HCT116 (cell line): ENCODE measurements at regions not wholly inside any gene's neighbourhood (a gene's known extent, or its start where the extent isn't known, plus 50 kb on each side); places are given as distances from the start of the nearest gene placed in this dataset.

ENCODE experiments used
- ATAC-seq: fragments of 200-7000 bp; cut with Tn5 transposase; 2 replicates; pipeline ENCODE4 v1.9.1; 2020; ENCODE audit warnings: mild to moderate bottlenecking, moderate library complexity
- BruUV-seq: library from RNA; stranded (reverse); fragments of 400-500 nt; replicated peaks from 2 replicates; lab custom pipeline; 2021; lab: Mats Ljungman, UMichigan
- CTCF ChIA-PET: fragments of 300-600 bp; sonication (Branson Sonifier 250); formaldehyde crosslinking; loops from one replicate; lab custom pipeline; 2021; ENCODE audit warnings: antibody characterized with exemption; lab: Charles Lee
- POLR2A ChIA-PET: fragments of 300-600, 350-600 bp; sonication (Branson Sonifier 250); formaldehyde crosslinking; loops from one replicate; lab custom pipeline; 2021; ENCODE audit warnings: antibody characterized with exemption; lab: Charles Lee
- RAD21 ChIA-PET, 2 experiments: fragments of 300-600 bp; sonication (Branson Sonifier 250); formaldehyde crosslinking; loops; one replicate each; lab custom pipeline; 2023; ENCODE audit warnings: low total read pairs in 2 of 2; ENCODE audit not compliant: uncharacterized antibody in 2 of 2, unreplicated experiment in 2 of 2, low non-redundant PET in 1 of 2; lab: Charles Lee
- DNase-seq: peaks from one replicate; pipeline ENCODE4 v3.0.0-alpha.2; 2010; ENCODE audit warnings: low read depth, low spot score
- H2AFZ ChIP-seq: fragments of 200-600 bp; shearing (Covaris generic), sonication (generic); 2 replicates; pipeline ENCODE4 v1.6.1; 2017; ENCODE audit warnings: low read depth, mixed run types, mixed read lengths, antibody characterized with exemption, low read length; ENCODE audit not compliant: poor library complexity, severe bottlenecking
- H3K27ac ChIP-seq: 2 replicates; pipeline ENCODE4 v1.5.1; 2012; ENCODE audit warnings: low read depth, low read length
- H3K27me3 ChIP-seq: fragments of 200-600 bp; sonication (generic); 2 replicates; pipeline ENCODE4 v1.6.1; 2016; ENCODE audit warnings: mixed run types, low read length, mixed read lengths; ENCODE audit not compliant: insufficient read depth
- H3K36me3 ChIP-seq, 2 experiments: fragments of 200-500 bp in 1 of 2; fragments of 200-600 bp in 1 of 2; sonication (Bioruptor generic) in 1 of 2; sonication (generic) in 1 of 2; 2 replicates each; pipeline versions ENCODE4 v1.5.1 to v1.6.1; 2014 to 2016; ENCODE audit warnings: low read length in 2 of 2, inconsistent platforms in 1 of 2, mixed read lengths in 1 of 2, mixed run types in 1 of 2; ENCODE audit not compliant: insufficient read depth in 2 of 2, control insufficient read depth in 1 of 2
- H3K4me1 ChIP-seq, 2 experiments: fragments of 200-600 bp in 1 of 2; sonication (generic) in 1 of 2; 2 replicates each; pipeline versions ENCODE4 v1.5.1 to v1.6.1; 2012 to 2017; ENCODE audit warnings: low read length in 2 of 2, inconsistent platforms in 1 of 2, mild to moderate bottlenecking in 1 of 2, mixed read lengths in 1 of 2, mixed run types in 1 of 2, moderate library complexity in 1 of 2; ENCODE audit not compliant: insufficient read depth in 2 of 2, control insufficient read depth in 1 of 2
- H3K4me2 ChIP-seq: fragments of 200-600 bp; sonication (generic); 2 replicates; pipeline ENCODE4 v1.6.1; 2017; ENCODE audit warnings: mixed run types, low read length, mixed read lengths
- H3K4me3 ChIP-seq, 2 experiments: fragments of 200-600 bp in 1 of 2; sonication (generic) in 1 of 2; replicated peaks in 1 of 2; 2 replicates each; pipeline ENCODE4 v1.5.1; 2011 to 2016; ENCODE audit warnings: low read length in 2 of 2, control low read depth in 1 of 2, low read depth in 1 of 2, mild to moderate bottlenecking in 1 of 2, mixed read lengths in 1 of 2, mixed run types in 1 of 2
- H3K79me2 ChIP-seq: fragments of 200-600 bp; sonication (generic); 2 replicates; pipeline ENCODE4 v1.6.1; 2017; ENCODE audit warnings: mild to moderate bottlenecking, mixed run types, low read length, moderate library complexity, mixed read lengths; ENCODE audit not compliant: insufficient read depth
- H3K9ac ChIP-seq: fragments of 200-600 bp; sonication (generic); 2 replicates; pipeline ENCODE4 v1.6.1; 2016; ENCODE audit warnings: low read length, mixed read lengths
- H3K9me2 ChIP-seq: fragments of 200-600 bp; sonication (generic), shearing (Covaris generic); 2 replicates; pipeline ENCODE4 v1.6.1; 2017; ENCODE audit warnings: mixed run types, mild to moderate bottlenecking, moderate library complexity; ENCODE audit not compliant: insufficient read depth
- H3K9me3 ChIP-seq, 2 experiments: fragments of 200-500 bp in 1 of 2; fragments of 200-600 bp in 1 of 2; sonication (Bioruptor generic) in 1 of 2; sonication (generic) in 1 of 2; 2 replicates each; pipeline ENCODE4 v1.6.1; 2014 to 2017; ENCODE audit warnings: low read length in 2 of 2, mixed read lengths in 2 of 2, inconsistent platforms in 1 of 2, low read depth in 1 of 2, mild to moderate bottlenecking in 1 of 2, mixed run types in 1 of 2, moderate library complexity in 1 of 2; ENCODE audit not compliant: control insufficient read depth in 1 of 2, insufficient read depth in 1 of 2
- H4K20me1 ChIP-seq: fragments of 200-600 bp; sonication (generic), shearing (Covaris generic); 2 replicates; pipeline ENCODE4 v1.6.1; 2017; ENCODE audit warnings: mixed run types, mild to moderate bottlenecking, moderate library complexity; ENCODE audit not compliant: insufficient read depth
- ATF3 ChIP-seq: IDR thresholded peaks from 2 replicates; pipeline ENCODE4 v1.6.1; 2012
- CBX3 ChIP-seq: IDR thresholded peaks from 2 replicates; pipeline ENCODE4 v1.6.1; 2012; ENCODE audit warnings: low read depth
- CTCF ChIP-seq, 3 experiments: fragments of 200-600 bp in 1 of 3; sonication (generic) in 1 of 3; IDR thresholded peaks in 2 of 3; conservative IDR thresholded peaks in 1 of 3; 2 replicates each; pipeline ENCODE4 v1.5.1; 2012 to 2017; ENCODE audit warnings: low read depth in 2 of 3, low read length in 2 of 3, antibody characterized with exemption in 1 of 3, borderline replicate concordance in 1 of 3, control low read depth in 1 of 3, mild to moderate bottlenecking in 1 of 3, mixed read lengths in 1 of 3, mixed run types in 1 of 3, moderate library complexity in 1 of 3; ENCODE audit not compliant: insufficient read depth in 1 of 3
- EGR1 ChIP-seq: IDR thresholded peaks from 2 replicates; pipeline ENCODE4 v1.6.1; 2012; ENCODE audit warnings: low read depth
- ELF1 ChIP-seq: IDR thresholded peaks from 2 replicates; pipeline ENCODE4 v1.6.1; 2012; ENCODE audit warnings: low read depth, borderline replicate concordance
- EZH2 ChIP-seq: fragments of 200-600 bp; sonication (generic); IDR thresholded peaks from 2 replicates; pipeline ENCODE4 v1.6.1; 2017; ENCODE audit warnings: antibody characterized with exemption, mixed run types
- FOSL1 ChIP-seq: IDR thresholded peaks from 2 replicates; pipeline ENCODE4 v1.6.1; 2012; ENCODE audit warnings: low read depth
- JUND ChIP-seq: IDR thresholded peaks from 2 replicates; pipeline ENCODE4 v1.6.1; 2012
- POLR2AphosphoS5 ChIP-seq: IDR thresholded peaks from 2 replicates; pipeline ENCODE4 v1.6.1; 2011; ENCODE audit warnings: mild to moderate bottlenecking, low read depth, low read length, moderate library complexity
- REST ChIP-seq: IDR thresholded peaks from 2 replicates; pipeline ENCODE4 v1.6.1; 2012; ENCODE audit warnings: low read depth
- SIN3A ChIP-seq: IDR thresholded peaks from 2 replicates; pipeline ENCODE4 v1.6.1; 2012; ENCODE audit warnings: low read depth
- SP1 ChIP-seq: IDR thresholded peaks from 2 replicates; pipeline ENCODE4 v1.6.1; 2012; ENCODE audit warnings: low read depth
- TCF7L2 ChIP-seq: IDR thresholded peaks from 2 replicates; pipeline ENCODE4 v1.7.0; 2011; ENCODE audit warnings: borderline replicate concordance, inconsistent platforms; ENCODE audit not compliant: insufficient read depth, insufficient read length; ENCODE audit errors: extremely low read depth
- ZBTB33 ChIP-seq: IDR thresholded peaks from 2 replicates; pipeline ENCODE4 v1.6.1; 2011; ENCODE audit warnings: mild to moderate bottlenecking, low read length, moderate library complexity; ENCODE audit not compliant: insufficient replicate concordance; ENCODE audit errors: extremely low read depth
- ZFX ChIP-seq: fragments of 450-650 bp; IDR thresholded peaks from 2 replicates; pipeline ENCODE4 v1.6.1; 2017
- intact Hi-C: fragments of 100-400 bp; cut with micrococcal nuclease; formaldehyde crosslinking; loops from 2 replicates; pipeline ENCODE4 v1.10.0; 2022

- no peak for TF ChIP-seq REST
- TF ChIP-seq TCF7L2: no peak
- TF ChIP-seq CTCF (IDR thresholded peaks at IDR 0.05 in 2 of 3, conservative IDR thresholded peaks at IDR 0.05 in 1 of 3; ENCODE audit: borderline replicate concordance in 1 of 3, insufficient read depth in 1 of 3, low read depth in 2 of 3, low read length in 2 of 3): no peak
- TF ChIP-seq, all 23 proteins: peak for 0
Measured at GRCh38 chr1:213623064-213623581, 364.6 kb upstream of the PROX1 start (continued).

- no peak overlapping the region for H3K4me2 ChIP-seq
- H3K27ac ChIP-seq: no peak overlapping the region
- H3K4me3 ChIP-seq: no peak overlapping the region
- ChIA-PET RAD21 (no interaction called here), POLR2A (no interaction called here), CTCF (no interaction called here)
- no TSS peak for BruUV-seq
- intact Hi-C loops: no loop called here
- no peak overlapping the region for H2AFZ ChIP-seq
- H3K27me3 ChIP-seq: no peaks in the 10 kb centered on the region
- no peaks in the 10 kb centered on the region for H3K9me3 ChIP-seq
- H3K9me2 ChIP-seq: no peaks in the 10 kb centered on the region
- H4K20me1 ChIP-seq: no peaks in the 10 kb centered on the region
- H3K4me1 ChIP-seq: no peaks in the 10 kb centered on the region
- ATAC-seq (no peak), DNase-seq (no peak)
- H3K9ac ChIP-seq: no peak overlapping the region
- H3K36me3 ChIP-seq: no peaks in the 10 kb centered on the region
- H3K79me2 ChIP-seq: no peaks in the 10 kb centered on the region
- TF ChIP-seq TCF7L2 (no peak), ZFX (no peak), FOSL1 (no peak), JUND (no peak), ZBTB33 (no peak), POLR2AphosphoS5 (no peak), SP1 (no peak), ELF1 (no peak), EZH2 (no peak), CBX3 (no peak), ATF3 (no peak), CTCF (IDR thresholded peaks at IDR 0.05 in 2 of 3, conservative IDR thresholded peaks at IDR 0.05 in 1 of 3; ENCODE audit: borderline replicate concordance in 1 of 3, insufficient read depth in 1 of 3, low read depth in 2 of 3, low read length in 2 of 3) (no peak), SIN3A (no peak), EGR1 (no peak)
Measured at GRCh38 chr1:213623862-213624261, 363.9 kb upstream of the PROX1 start.
